Keratinocyte (primary cell): ENCODE measurements at regions not wholly inside any gene's neighbourhood (a gene's known extent, or its start where the extent isn't known, plus 50 kb on each side); places are given as distances from the start of the nearest gene placed in this dataset.

Experiments
- DNase-seq: peaks from one replicate; pipeline ENCODE4 v3.0.0-alpha.2; 2011; ENCODE audit warnings: low read depth, missing footprints, low spot score
- FAIRE-seq: peaks from 2 replicates; lab custom pipeline; 2011; peaks lifted over from hg19 to GRCh38; lab: Jason Lieb, UNC
- H2AFZ ChIP-seq: 2 replicates; pipeline ENCODE4 v1.6.0; 2012; ENCODE audit warnings: low read length, control low read depth, inconsistent platforms; ENCODE audit not compliant: control insufficient read depth
- H3K27ac ChIP-seq: 2 replicates; pipeline ENCODE4 v1.5.1; 2011; ENCODE audit warnings: low read length; ENCODE audit not compliant: control insufficient read depth, insufficient read depth
- H3K27me3 ChIP-seq: 3 replicates; pipeline ENCODE4 v1.6.0; 2011; ENCODE audit warnings: low read length; ENCODE audit not compliant: control insufficient read depth, insufficient read depth; ENCODE audit errors: extremely low read depth
- H3K36me3 ChIP-seq, 2 experiments: 2 replicates in 1 of 2; 3 replicates in 1 of 2; pipeline ENCODE4 v1.5.1; 2011; ENCODE audit warnings: low read length in 2 of 2, mild to moderate bottlenecking in 1 of 2; ENCODE audit not compliant: control insufficient read depth in 2 of 2, insufficient read depth in 2 of 2; ENCODE audit errors: extremely low read depth in 1 of 2
- H3K4me1 ChIP-seq: 3 replicates; pipeline ENCODE4 v1.5.1; 2011; ENCODE audit warnings: low read length; ENCODE audit not compliant: control insufficient read depth, insufficient read depth; ENCODE audit errors: extremely low read depth
- H3K4me2 ChIP-seq: 3 replicates; pipeline ENCODE4 v1.6.0; 2011; ENCODE audit warnings: low read depth, low read length; ENCODE audit not compliant: control insufficient read depth, insufficient read depth; ENCODE audit errors: extremely low read depth
- H3K4me3 ChIP-seq, 3 experiments: fragments of 200-600 bp in 1 of 3; sonication (generic) in 1 of 3; 2 replicates in 2 of 3; 3 replicates in 1 of 3; pipeline ENCODE4 v1.5.1; 2011 to 2016; ENCODE audit warnings: low read length in 3 of 3, mild to moderate bottlenecking in 3 of 3, control low read depth in 2 of 3, inconsistent platforms in 1 of 3, low read depth in 1 of 3, mixed read lengths in 1 of 3, mixed run types in 1 of 3, moderate library complexity in 1 of 3; ENCODE audit not compliant: control insufficient read depth in 2 of 3, insufficient read depth in 2 of 3; ENCODE audit errors: extremely low read depth in 1 of 3
- H3K79me2 ChIP-seq: 2 replicates; pipeline ENCODE4 v1.6.0; 2012; ENCODE audit warnings: low read length; ENCODE audit not compliant: control insufficient read depth, insufficient read depth
- H3K9ac ChIP-seq: 3 replicates; pipeline ENCODE4 v1.6.0; 2011; ENCODE audit warnings: low read length; ENCODE audit not compliant: control insufficient read depth, insufficient read depth; ENCODE audit errors: extremely low read depth
- H3K9me1 ChIP-seq: 3 replicates; pipeline ENCODE4 v1.6.0; 2011; ENCODE audit warnings: low read length; ENCODE audit not compliant: control insufficient read depth, insufficient read depth; ENCODE audit errors: extremely low read depth
- H3K9me3 ChIP-seq: 2 replicates; pipeline ENCODE4 v1.5.1; 2012; ENCODE audit warnings: low read depth, low read length; ENCODE audit not compliant: control insufficient read depth
- H4K20me1 ChIP-seq: 3 replicates; pipeline ENCODE4 v1.6.0; 2011; ENCODE audit warnings: low read length; ENCODE audit not compliant: control insufficient read depth, insufficient read depth; ENCODE audit errors: extremely low read depth
- CTCF ChIP-seq, 3 experiments: IDR thresholded peaks in 1 of 3; conservative IDR thresholded peaks in 1 of 3; optimal IDR thresholded peaks in 1 of 3; 2 replicates in 2 of 3; 3 replicates in 1 of 3; pipeline versions ENCODE3 to v1.5.1; 2011; ENCODE audit warnings: low read length in 3 of 3, mild to moderate bottlenecking in 3 of 3, moderate library complexity in 2 of 3, control low read depth in 1 of 3, inconsistent platforms in 1 of 3; ENCODE audit not compliant: insufficient read depth in 2 of 3; ENCODE audit errors: extremely low read depth in 1 of 3
- EZH2 ChIP-seq: IDR thresholded peaks from one replicate; pipeline ENCODE4 v1.6.1; 2012; ENCODE audit warnings: inconsistent platforms, mild to moderate bottlenecking, low read length, moderate library complexity
- dilution Hi-C: fragments of 300-500 bp; cut with MboI; formaldehyde crosslinking; loops from one replicate; pipeline ENCODE4 v1.7.0; 2020; ENCODE audit warnings: low sequenced_read_pairs; ENCODE audit not compliant: extremely low pct_ligation_motif_present

- FAIRE-seq (no peak), DNase-seq (no peak)
- Histone ChIP-seq H4K20me1 (no peaks in the 10 kb centered on the region), H3K4me1 (no peaks in the 10 kb centered on the region), H3K36me3 (no peaks in the 10 kb centered on the region), H3K9me1 (no peaks in the 10 kb centered on the region), H2AFZ (no peak overlapping the region), H3K4me3 (no peak overlapping the region), H3K4me2 (no peak overlapping the region), H3K27ac (no peak overlapping the region), H3K9ac (no peak overlapping the region), H3K79me2 (no peaks in the 10 kb centered on the region), H3K9me3 (peaks cover 2% of the 10 kb centered on the region), H3K27me3 (no peaks in the 10 kb centered on the region)
- no peak for TF ChIP-seq CTCF (optimal IDR thresholded peaks at IDR 0.05 in 1 of 3, IDR thresholded peaks at IDR 0.05 in 1 of 3, conservative IDR thresholded peaks at IDR 0.05 in 1 of 3; ENCODE audit: extremely low read depth in 1 of 3, insufficient read depth in 2 of 3, low read length in 3 of 3)
- no peak for TF ChIP-seq EZH2
- dilution Hi-C loops, result no loop called here
These were observed 201.6 kb upstream of the B3GAT1 start for GRCh38 chr11:134613646-134614045.

- dilution Hi-C loops, result no loop called here
- H3K27me3 ChIP-seq, result no peaks in the 10 kb centered on the region
- no peak for DNase-seq
These were observed 200.3 kb upstream of the B3GAT1 start for GRCh38 chr11:134612140-134613030.

More at GRCh38 chr11:134612140-134613030, 200.3 kb upstream of the B3GAT1 start:
- Histone ChIP-seq H3K9me3 (peaks cover under 1% of the 10 kb centered on the region), H3K4me1 (no peaks in the 10 kb centered on the region), H3K9ac (no peak overlapping the region), H3K9me1 (no peaks in the 10 kb centered on the region), H3K27ac (no peak overlapping the region), H2AFZ (no peak overlapping the region), H3K4me3 (no peak overlapping the region), H3K4me2 (no peak overlapping the region), H3K36me3 (no peaks in the 10 kb centered on the region), H4K20me1 (no peaks in the 10 kb centered on the region), H3K79me2 (no peaks in the 10 kb centered on the region)
- TF ChIP-seq EZH2 (no peak), CTCF (optimal IDR thresholded peaks at IDR 0.05 in 1 of 3, IDR thresholded peaks at IDR 0.05 in 1 of 3, conservative IDR thresholded peaks at IDR 0.05 in 1 of 3; ENCODE audit: extremely low read depth in 1 of 3, insufficient read depth in 2 of 3, low read length in 3 of 3) (no peak)
- FAIRE-seq, result no peak
